Esophagus (tissue), 2 donors: ENCODE measurements at regions not wholly inside any gene's neighbourhood (a gene's known extent, or its start where the extent isn't known, plus 50 kb on each side); places are given as distances from the start of the nearest gene placed in this dataset.

Experiments used
- H3K27ac ChIP-seq, 2 donors: one replicate each; pipeline ENCODE4 v1.5.1; 2013; ENCODE audit warnings: low read depth in 2 of 2, mild to moderate bottlenecking in 2 of 2, inconsistent platforms in 1 of 2, low read length in 1 of 2, moderate library complexity in 1 of 2
- H3K27me3 ChIP-seq, 2 donors: one replicate each; pipeline ENCODE4 v1.6.1; 2013; ENCODE audit warnings: low read length in 2 of 2, control low read depth in 1 of 2, mild to moderate bottlenecking in 1 of 2; ENCODE audit not compliant: insufficient read depth in 2 of 2, control insufficient read depth in 1 of 2
- H3K36me3 ChIP-seq, 2 donors: one replicate each; pipeline ENCODE4 v1.6.1; 2013; ENCODE audit warnings: low read length in 1 of 2; ENCODE audit not compliant: control insufficient read depth in 2 of 2, insufficient read depth in 2 of 2
- H3K4me1 ChIP-seq, 2 donors: one replicate each; pipeline ENCODE4 v1.6.1; 2013; ENCODE audit warnings: low read length in 1 of 2; ENCODE audit not compliant: control insufficient read depth in 2 of 2, insufficient read depth in 2 of 2
- H3K4me3 ChIP-seq, 2 donors: one replicate each; pipeline ENCODE4 v1.5.1; 2013; ENCODE audit warnings: low read length in 2 of 2, mild to moderate bottlenecking in 2 of 2, low read depth in 1 of 2, moderate library complexity in 1 of 2
- H3K9me3 ChIP-seq, 2 donors: one replicate each; pipeline ENCODE4 v1.6.1; 2013; ENCODE audit warnings: mild to moderate bottlenecking in 2 of 2, low read depth in 1 of 2, low read length in 1 of 2, moderate library complexity in 1 of 2; ENCODE audit not compliant: control insufficient read depth in 2 of 2, insufficient read depth in 1 of 2
- WGBS, 2 donors: extraction: QIAGEN DNeasy Blood & Tissue Kit; methylation state at CpG; one replicate each; pipeline ENCODE4 v1.1.7; 2013; 5-methylcytosine and 5-hydroxymethylcytosine counted together
- donor health status: healthy with polysubstance abuse.
- donor health status: Bipolar disorder and iron deficiency.

DNA sequence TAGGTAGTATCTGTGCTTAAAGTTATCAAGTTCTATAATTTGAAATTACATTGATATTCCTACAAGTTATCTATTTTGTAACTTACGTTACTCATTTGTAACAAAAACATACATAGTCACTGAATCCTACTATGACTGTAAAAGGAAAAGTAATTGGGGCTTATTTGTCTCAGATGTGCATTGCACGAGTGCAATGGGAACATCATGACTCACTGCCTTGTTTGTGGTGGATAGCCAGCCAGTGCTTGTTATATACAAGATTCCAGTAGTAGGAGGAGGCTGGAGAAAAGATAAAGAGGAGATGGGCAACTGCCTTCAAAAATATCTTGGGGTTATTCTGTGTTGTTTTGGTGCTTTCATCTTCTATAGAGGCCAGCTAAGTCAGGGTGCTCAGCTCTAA lies 164.1 kb downstream of the RNF144B start:
- Histone ChIP-seq H3K4me3 (no peak overlapping the region), H3K9me3 (no peaks in the 10 kb centered on the region), H3K4me1 (no peaks in the 10 kb centered on the region), H3K27me3 (no peaks in the 10 kb centered on the region), H3K27ac (no peak overlapping the region), H3K36me3 (no peaks in the 10 kb centered on the region)
- WGBS, 2 donors = 56 to 70% methylated on average over 2 of the region's 2 CpGs

DNA sequence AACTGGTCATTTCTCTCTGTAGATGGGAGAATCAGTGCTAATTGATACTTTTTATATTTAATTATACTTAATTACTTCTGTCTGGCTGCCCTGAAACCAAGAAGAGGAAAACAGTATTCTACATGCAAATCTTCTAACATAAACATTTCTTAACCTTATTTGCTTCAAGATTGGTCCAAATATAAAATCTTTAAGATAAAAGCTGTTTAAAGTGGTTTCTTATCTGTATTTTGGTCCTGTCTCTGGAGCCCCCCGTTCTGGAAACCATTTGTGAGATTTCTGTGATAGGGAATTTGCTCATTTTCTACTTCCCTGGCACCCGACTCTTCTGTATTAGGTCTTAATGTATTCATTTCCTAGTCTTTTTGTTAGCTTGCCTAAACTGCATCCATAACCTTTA lies 168.6 kb downstream of the RNF144B start:
- H3K27ac ChIP-seq = no peak overlapping the region
- H3K27me3 ChIP-seq = no peaks in the 10 kb centered on the region
- no peaks in the 10 kb centered on the region for H3K36me3 ChIP-seq
- no peak overlapping the region for H3K4me3 ChIP-seq
- 66 to 71% methylated on average over 2 of the region's 2 CpGs for WGBS, 2 donors
- H3K9me3 ChIP-seq = no peaks in the 10 kb centered on the region
- no peaks in the 10 kb centered on the region for H3K4me1 ChIP-seq

DNA sequence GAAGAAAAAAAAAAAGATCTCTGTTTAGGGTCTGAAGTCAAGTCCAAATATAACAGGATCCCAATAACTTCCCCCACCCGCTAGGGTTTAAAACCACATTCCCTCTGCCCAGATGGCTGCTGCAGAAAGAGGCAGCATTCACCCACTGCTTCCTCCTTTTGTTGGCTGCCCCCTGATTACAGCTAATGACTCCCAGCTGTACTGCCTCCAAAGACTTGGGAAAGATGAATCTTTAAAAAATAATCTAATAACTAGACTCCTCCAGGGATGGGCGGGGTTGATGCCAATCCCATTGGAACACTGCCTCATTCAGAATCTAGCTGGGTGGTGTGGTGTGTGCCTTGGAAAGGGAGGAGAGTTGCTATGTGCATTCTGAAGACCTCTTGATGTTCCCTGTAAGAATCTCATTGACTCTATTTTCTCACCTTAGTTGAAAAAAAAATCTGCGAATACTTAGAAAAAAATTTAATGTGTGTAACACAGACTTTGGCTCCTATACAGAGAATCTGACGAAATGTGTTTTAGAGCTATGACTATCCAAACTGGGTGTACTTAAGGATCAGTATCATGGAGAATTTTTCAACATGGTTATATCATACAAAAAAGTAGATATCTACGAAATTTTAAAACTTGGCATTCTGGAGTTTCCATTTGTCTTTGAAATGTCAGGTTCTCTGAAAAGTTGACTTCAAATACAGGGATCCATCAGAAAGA lies 174.0 kb downstream of the RNF144B start:
- H3K9me3 ChIP-seq = no peaks in the 10 kb centered on the region
- H3K27ac ChIP-seq = no peak overlapping the region
- no peaks in the 10 kb centered on the region for H3K36me3 ChIP-seq
- H3K4me3 ChIP-seq = no peak overlapping the region
- 51 to 61% methylated on average over 5 of the region's 5 CpGs for WGBS, 2 donors
- H3K27me3 ChIP-seq = no peaks in the 10 kb centered on the region
- H3K4me1 ChIP-seq = no peaks in the 10 kb centered on the region

DNA sequence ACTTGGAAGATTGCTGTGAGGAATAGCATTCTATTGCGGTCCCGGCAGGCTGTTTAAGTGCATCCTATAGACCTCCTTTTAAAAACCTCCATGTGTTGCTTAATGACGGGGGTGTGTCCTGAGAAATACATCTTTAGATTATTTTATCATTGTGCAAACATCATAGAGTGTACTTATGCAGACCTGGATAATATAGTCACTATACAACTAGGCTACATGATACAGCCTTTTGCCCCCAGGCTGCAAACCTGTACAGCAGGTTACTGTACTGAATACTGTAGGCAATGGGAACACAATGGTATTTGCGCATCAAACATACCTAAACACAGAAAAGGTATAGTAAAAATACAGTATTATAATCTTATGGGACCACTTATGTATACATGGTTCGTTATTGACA lies 175.6 kb downstream of the RNF144B start:
- Histone ChIP-seq H3K27me3 (no peaks in the 10 kb centered on the region), H3K9me3 (no peaks in the 10 kb centered on the region), H3K36me3 (no peaks in the 10 kb centered on the region), H3K4me1 (no peaks in the 10 kb centered on the region), H3K4me3 (no peak overlapping the region), H3K27ac (no peak overlapping the region)
- WGBS, 2 donors = 78 to 85% methylated on average over 5 of the region's 5 CpGs

DNA sequence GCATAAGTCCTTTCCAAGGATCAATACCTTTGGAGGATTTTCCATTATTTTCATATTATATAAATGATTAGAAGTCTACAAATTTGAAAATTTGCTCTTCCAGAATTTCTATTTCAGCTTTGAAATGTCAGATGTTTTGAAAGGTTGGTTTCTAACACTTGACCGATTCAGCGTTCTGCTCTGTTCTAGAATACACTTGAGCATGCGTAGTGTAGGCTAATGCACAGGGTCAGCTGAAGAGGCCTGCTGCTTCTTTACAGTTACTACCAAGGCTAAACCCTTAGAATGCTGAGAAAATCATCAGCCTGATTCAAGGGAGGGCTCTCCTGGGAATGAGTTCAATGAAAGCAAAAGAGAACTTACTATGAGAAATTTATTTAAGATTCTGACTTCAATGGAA lies 177.6 kb downstream of the RNF144B start:
- Histone ChIP-seq H3K4me1 (no peaks in the 10 kb centered on the region), H3K9me3 (no peaks in the 10 kb centered on the region), H3K4me3 (no peak overlapping the region), H3K36me3 (no peaks in the 10 kb centered on the region), H3K27ac (no peak overlapping the region), H3K27me3 (no peaks in the 10 kb centered on the region)
- WGBS, 2 donors = 94 to 96% methylated on average over 3 of the region's 3 CpGs

DNA sequence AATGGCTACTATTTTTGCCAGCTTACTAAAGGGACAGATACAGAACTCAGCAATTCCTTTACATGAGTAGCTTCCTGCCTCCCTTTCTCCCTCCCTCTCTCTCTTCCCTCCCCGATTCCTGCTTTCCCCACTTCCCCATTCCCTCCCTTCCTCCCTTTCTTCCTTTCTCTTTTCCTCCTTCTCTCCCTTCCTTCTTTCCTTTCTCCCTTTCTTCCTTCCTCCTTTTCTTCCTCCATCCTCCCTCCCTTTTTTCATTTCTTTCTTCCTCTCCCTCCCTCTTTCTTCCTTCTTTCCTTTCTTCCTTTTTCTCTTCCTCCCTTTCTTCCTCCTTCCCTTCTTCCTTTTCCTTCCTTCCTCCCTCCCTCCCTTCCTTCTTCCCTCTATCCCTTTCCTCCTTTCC lies 178.1 kb downstream of the RNF144B start:
- H3K27me3 ChIP-seq = no peaks in the 10 kb centered on the region
- H3K27ac ChIP-seq = no peak overlapping the region
- H3K4me3 ChIP-seq = no peak overlapping the region
- 60 to 81% methylated on average over 1 of the region's 1 CpG for WGBS, 2 donors
- no peaks in the 10 kb centered on the region for H3K36me3 ChIP-seq
- H3K4me1 ChIP-seq = no peaks in the 10 kb centered on the region
- H3K9me3 ChIP-seq = no peaks in the 10 kb centered on the region

DNA sequence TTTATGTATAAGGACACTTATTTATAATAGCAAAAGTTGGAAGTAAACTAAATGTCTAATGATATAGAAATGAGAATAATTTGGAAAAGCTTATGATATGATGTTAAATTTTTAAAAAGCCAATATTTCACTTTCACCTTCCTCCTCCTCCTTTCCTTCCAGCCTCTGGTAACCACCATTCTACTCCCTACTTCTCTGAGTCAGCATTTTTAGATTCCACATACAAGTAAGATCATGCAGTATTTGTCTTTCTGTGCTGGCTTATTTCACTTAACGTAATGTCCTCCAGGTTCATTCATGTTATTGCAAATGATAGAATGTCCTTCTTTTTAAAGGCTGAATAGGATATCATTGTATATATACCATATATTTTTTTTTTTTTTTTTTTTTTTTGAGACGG lies 180.2 kb downstream of the RNF144B start:
- no peak overlapping the region for H3K27ac ChIP-seq
- 58 to 73% methylated on average over 1 of the region's 2 CpGs for WGBS, 2 donors

DNA sequence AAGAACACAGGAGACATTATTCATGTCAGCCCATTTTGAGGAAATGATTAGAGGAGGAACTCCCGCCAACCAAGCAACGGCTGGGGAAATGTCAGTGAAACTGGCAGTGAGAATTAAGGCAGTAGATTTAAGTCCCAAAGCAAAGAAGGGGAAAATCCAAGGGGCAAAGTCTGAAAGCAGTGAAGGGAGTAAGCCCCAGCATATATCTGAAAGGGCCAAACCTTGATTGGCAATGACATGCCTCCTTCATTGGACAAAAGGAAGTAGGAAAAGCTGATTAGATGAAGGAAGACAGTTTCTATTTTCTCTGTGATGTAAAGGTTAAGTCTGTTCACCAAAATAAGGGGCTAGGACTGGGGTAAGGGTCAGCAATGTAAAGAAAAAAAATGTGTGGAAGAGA lies 190.3 kb downstream of the RNF144B start:
- Histone ChIP-seq H3K4me1 (no peaks in the 10 kb centered on the region), H3K27ac (no peak overlapping the region), H3K27me3 (no peaks in the 10 kb centered on the region), H3K36me3 (no peaks in the 10 kb centered on the region), H3K4me3 (no peak overlapping the region), H3K9me3 (no peaks in the 10 kb centered on the region)
- WGBS, 2 donors = 54 to 66% methylated on average over 2 of the region's 2 CpGs

More for the DNA sequence above, 180.2 kb downstream of the RNF144B start:
- H3K4me3 ChIP-seq = no peak overlapping the region
- no peaks in the 10 kb centered on the region for H3K9me3 ChIP-seq
- H3K4me1 ChIP-seq = no peaks in the 10 kb centered on the region
- no peaks in the 10 kb centered on the region for H3K27me3 ChIP-seq
- H3K36me3 ChIP-seq = no peaks in the 10 kb centered on the region

DNA sequence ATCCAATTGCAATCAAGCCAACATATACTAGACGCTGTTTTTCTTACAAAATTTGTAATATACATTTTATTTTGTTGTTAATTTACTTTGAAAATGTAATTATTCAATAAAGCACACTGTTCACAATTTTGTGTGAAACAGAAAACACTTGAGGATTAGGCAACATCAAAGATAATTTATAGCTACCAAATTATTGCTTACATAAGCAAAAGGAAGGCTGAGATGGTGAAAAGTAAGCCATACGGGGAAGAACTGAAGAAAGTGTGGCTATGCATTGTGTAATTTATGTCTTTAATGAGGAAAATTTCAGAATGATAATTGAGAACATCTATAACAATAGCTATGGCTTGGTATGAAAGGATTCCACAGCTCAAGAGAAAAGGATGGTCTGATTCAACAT lies 192.0 kb downstream of the RNF144B start:
- H3K36me3 ChIP-seq = no peaks in the 10 kb centered on the region
- H3K9me3 ChIP-seq = no peaks in the 10 kb centered on the region
- H3K27ac ChIP-seq = no peak overlapping the region
- H3K4me1 ChIP-seq = no peaks in the 10 kb centered on the region
- WGBS, 2 donors = 72 to 76% methylated on average over 2 of the region's 2 CpGs
- H3K27me3 ChIP-seq = no peaks in the 10 kb centered on the region
- H3K4me3 ChIP-seq = no peak overlapping the region

DNA sequence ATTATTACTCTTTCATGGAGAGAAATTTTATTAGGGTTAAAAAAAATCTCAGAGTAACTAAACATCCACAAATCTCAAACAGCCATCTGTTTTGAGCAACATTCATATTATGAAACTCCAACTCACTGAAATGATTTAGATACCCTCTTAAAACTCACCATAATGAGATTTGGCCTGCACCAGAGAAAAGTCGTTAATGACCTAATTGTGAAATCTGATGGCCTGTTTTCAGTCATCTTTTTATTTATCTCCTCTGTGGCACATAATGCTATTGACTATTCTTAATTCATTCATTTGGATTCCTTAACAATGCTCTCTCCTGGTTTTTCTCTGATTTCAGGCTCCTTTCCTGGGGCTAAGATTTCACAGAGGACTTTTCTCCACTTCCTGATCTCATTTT lies 192.7 kb downstream of the RNF144B start:
- WGBS, 2 donors = 66 to 72% methylated on average over 1 of the region's 1 CpG

More for the DNA sequence above, 192.7 kb downstream of the RNF144B start:
- no peaks in the 10 kb centered on the region for H3K27me3 ChIP-seq
- no peak overlapping the region for H3K4me3 ChIP-seq
- H3K27ac ChIP-seq = no peak overlapping the region
- H3K9me3 ChIP-seq = no peaks in the 10 kb centered on the region
- H3K36me3 ChIP-seq = no peaks in the 10 kb centered on the region
- no peaks in the 10 kb centered on the region for H3K4me1 ChIP-seq
